Liver (tissue), 8 donors: ENCODE measurements at regions not wholly inside any gene's neighbourhood (a gene's known extent, or its start where the extent isn't known, plus 50 kb on each side); places are given as distances from the start of the nearest gene placed in this dataset.

ENCODE experiments used
- DNase-seq: peaks from one replicate; pipeline ENCODE4 v3.0.0-alpha.2; 2017; ENCODE audit warnings: low spot score
- H3K27ac ChIP-seq, 2 donors: one replicate each; pipeline ENCODE4 v1.7.0; 2013; ENCODE audit warnings: inconsistent platforms in 2 of 2, low read length in 2 of 2, control low read depth in 1 of 2, low read depth in 1 of 2, mild to moderate bottlenecking in 1 of 2
- H3K27me3 ChIP-seq, 4 donors: one replicate each; pipeline versions ENCODE4 v1.6.1 to v1.7.0; 2013; ENCODE audit warnings: low read length in 3 of 4, inconsistent platforms in 1 of 4, mild to moderate bottlenecking in 1 of 4, moderate library complexity in 1 of 4; ENCODE audit not compliant: control insufficient read depth in 4 of 4, insufficient read depth in 4 of 4
- H3K36me3 ChIP-seq, 4 donors: one replicate each; pipeline versions ENCODE4 v1.6.1 to v1.7.0; 2013; ENCODE audit warnings: low read length in 3 of 4, mild to moderate bottlenecking in 3 of 4, low read depth in 1 of 4, moderate library complexity in 1 of 4; ENCODE audit not compliant: control insufficient read depth in 4 of 4, insufficient read depth in 3 of 4
- H3K4me1 ChIP-seq, 4 donors: one replicate each; pipeline versions ENCODE4 v1.6.1 to v1.7.0; 2013; ENCODE audit warnings: low read length in 3 of 4, mild to moderate bottlenecking in 3 of 4, moderate library complexity in 1 of 4; ENCODE audit not compliant: control insufficient read depth in 4 of 4, insufficient read depth in 4 of 4
- H3K4me3 ChIP-seq, 3 donors: one replicate each; pipeline versions ENCODE4 v1.6.1 to v1.7.0; 2013; ENCODE audit warnings: low read length in 3 of 3, control low read depth in 1 of 3, low read depth in 1 of 3, mild to moderate bottlenecking in 1 of 3
- H3K9ac ChIP-seq, 2 donors: one replicate each; pipeline ENCODE4 v1.7.0; 2013; ENCODE audit warnings: low read length in 2 of 2, mild to moderate bottlenecking in 2 of 2, moderate library complexity in 2 of 2, control low read depth in 1 of 2, low read depth in 1 of 2
- H3K9me3 ChIP-seq, 4 donors: one replicate each; pipeline versions ENCODE4 v1.6.1 to v1.7.0; 2013; ENCODE audit warnings: low read length in 3 of 4; ENCODE audit not compliant: control insufficient read depth in 4 of 4
- CTCF ChIP-seq: fragments of 150-350 bp; IDR thresholded peaks from 2 replicates; pipeline ENCODE4 v1.5.1; 2017; ENCODE audit warnings: improper control_type of control experiment, low read depth, low read length; ENCODE audit not compliant: missing input control
- EGR1 ChIP-seq, 2 donors: IDR thresholded peaks; 2 replicates each; pipeline ENCODE4 v1.6.1; 2016 to 2018; ENCODE audit warnings: antibody characterized with exemption in 2 of 2, low read depth in 2 of 2
- FOXA1 ChIP-seq: IDR thresholded peaks from 2 replicates; pipeline ENCODE4 v1.6.1; 2016; ENCODE audit warnings: antibody characterized with exemption
- FOXA2 ChIP-seq: IDR thresholded peaks from 2 replicates; pipeline ENCODE4 v1.6.1; 2016; ENCODE audit warnings: antibody characterized with exemption
- GABPA ChIP-seq, 2 donors: IDR thresholded peaks in 1 of 2; conservative IDR thresholded peaks in 1 of 2; 2 replicates each; pipeline ENCODE4 v1.6.1; 2016; ENCODE audit warnings: antibody characterized with exemption in 2 of 2, mild to moderate bottlenecking in 1 of 2, moderate library complexity in 1 of 2
- HNF4A ChIP-seq, 2 donors: conservative IDR thresholded peaks; 2 replicates each; pipeline ENCODE4 v1.6.1; 2016; ENCODE audit warnings: antibody characterized with exemption in 2 of 2, mild to moderate bottlenecking in 2 of 2
- HNF4G ChIP-seq: IDR thresholded peaks from 2 replicates; pipeline ENCODE4 v1.6.1; 2016; ENCODE audit warnings: antibody characterized with exemption
- JUND ChIP-seq, 2 donors: IDR thresholded peaks; 2 replicates each; pipeline ENCODE4 v1.6.1; 2016; ENCODE audit warnings: antibody characterized with exemption in 2 of 2
- RAD21 ChIP-seq, 2 donors: IDR thresholded peaks; 2 replicates each; pipeline ENCODE4 v1.6.1; 2016; ENCODE audit warnings: antibody characterized with exemption in 2 of 2, mild to moderate bottlenecking in 2 of 2
- RXRA ChIP-seq, 2 donors: IDR thresholded peaks; 2 replicates each; pipeline ENCODE4 v1.6.1; 2017 to 2018; ENCODE audit warnings: antibody characterized with exemption in 2 of 2, mild to moderate bottlenecking in 1 of 2
- SP1 ChIP-seq: IDR thresholded peaks from 2 replicates; pipeline ENCODE4 v1.6.1; 2018; ENCODE audit warnings: antibody characterized with exemption, mild to moderate bottlenecking
- TAF1 ChIP-seq: conservative IDR thresholded peaks from 2 replicates; pipeline ENCODE4 v1.6.1; 2016; ENCODE audit warnings: antibody characterized with exemption, mild to moderate bottlenecking
- YY1 ChIP-seq: IDR thresholded peaks from 2 replicates; pipeline ENCODE4 v1.6.1; 2016; ENCODE audit warnings: antibody characterized with exemption, mild to moderate bottlenecking
- ZBTB33 ChIP-seq: IDR thresholded peaks from 2 replicates; pipeline ENCODE4 v1.6.1; 2016; ENCODE audit warnings: antibody characterized with exemption
- WGBS: extraction: QIAGEN DNeasy Blood & Tissue Kit; methylation state at CpG from one replicate; pipeline ENCODE4 v1.1.7; 2013; 5-methylcytosine and 5-hydroxymethylcytosine counted together
- TF ChIP-seq, protein P1 (sequence below): IDR thresholded peaks from 2 replicates; pipeline ENCODE4 v1.6.1; 2016; ENCODE audit warnings: antibody characterized with exemption, mild to moderate bottlenecking
- TF ChIP-seq, protein P2 (sequence below): IDR thresholded peaks from 2 replicates; pipeline ENCODE4 v1.6.1; 2016; ENCODE audit warnings: antibody characterized with exemption
- donor health status: healthy.
- donor health status: healthy.
- donor health status: healthy.
- donor health status: healthy.
- donor health status: healthy.

DNA sequence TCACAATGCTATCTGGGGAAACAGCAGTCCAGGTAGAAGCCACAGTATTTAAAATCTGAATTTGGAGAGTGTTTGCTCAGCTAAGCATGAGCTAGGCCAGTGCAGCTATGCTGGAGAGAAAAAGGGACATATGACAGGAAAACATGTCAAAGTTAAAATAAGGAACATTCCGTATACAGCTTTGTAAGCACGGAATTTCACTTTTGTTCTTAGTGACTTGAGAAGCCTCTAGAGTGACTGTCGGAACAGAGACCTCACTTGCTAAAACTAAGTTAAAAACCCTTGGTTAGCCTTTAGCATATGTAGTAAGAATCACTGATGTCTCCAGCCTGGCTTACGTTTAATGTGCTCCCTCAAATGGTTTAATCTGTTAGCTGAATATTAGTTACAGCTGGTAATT, 661.7 kb downstream of the KCNT2 start:
- Histone ChIP-seq H3K27me3 (no peaks in the 10 kb centered on the region), H3K4me1 (no peaks in the 10 kb centered on the region), H3K4me3 (no peak overlapping the region), H3K9me3 (no peaks in the 10 kb centered on the region), H3K9ac (no peak overlapping the region), H3K36me3 (no peaks in the 10 kb centered on the region), H3K27ac (no peak overlapping the region)
- no peak for DNase-seq
- TF ChIP-seq HNF4G: no peak
- TF ChIP-seq JUND (IDR thresholded peaks at IDR 0.05): no peak
- no peak for TF ChIP-seq EGR1 (IDR thresholded peaks at IDR 0.05; ENCODE audit: low read depth in 2 of 2)
- TF ChIP-seq TAF1: no peak
- no peak for TF ChIP-seq SP1
- TF ChIP-seq FOXA2: no peak
- no peak for TF ChIP-seq RAD21 (IDR thresholded peaks at IDR 0.05)
- TF ChIP-seq CTCF: no peak
- 80% methylated on average over 4 of the region's 4 CpGs for WGBS

DNA sequence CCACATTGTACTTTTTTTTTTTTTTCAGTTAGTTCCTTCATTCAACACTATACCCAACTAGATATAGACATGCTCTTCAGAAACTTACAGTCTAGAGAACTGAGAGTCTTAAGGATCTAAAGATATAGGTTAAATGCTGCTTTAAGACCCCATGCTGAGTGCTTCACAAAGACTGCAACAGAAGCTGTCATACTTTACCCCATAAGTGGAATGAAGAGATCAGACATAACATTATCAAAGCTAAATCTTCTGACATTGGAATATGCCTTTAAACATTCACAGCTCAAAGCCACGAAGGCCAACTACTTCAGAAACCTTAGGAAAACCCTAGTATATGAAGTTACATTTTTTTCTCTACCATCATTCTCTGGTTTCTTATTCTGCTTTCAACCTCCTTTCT, 666.4 kb downstream of the KCNT2 start:
- no peak overlapping the region for H3K4me3 ChIP-seq
- no peak overlapping the region for H3K27ac ChIP-seq
- TF ChIP-seq EGR1 (IDR thresholded peaks at IDR 0.05; ENCODE audit: low read depth in 2 of 2): no peak
- H3K27me3 ChIP-seq: no peaks in the 10 kb centered on the region
- WGBS: 67% methylated on average over 1 of the region's 1 CpG
- no peak for DNase-seq
- no peaks in the 10 kb centered on the region for H3K9me3 ChIP-seq
- H3K9ac ChIP-seq: no peak overlapping the region
- H3K36me3 ChIP-seq: no peaks in the 10 kb centered on the region
- no peaks in the 10 kb centered on the region for H3K4me1 ChIP-seq

DNA sequence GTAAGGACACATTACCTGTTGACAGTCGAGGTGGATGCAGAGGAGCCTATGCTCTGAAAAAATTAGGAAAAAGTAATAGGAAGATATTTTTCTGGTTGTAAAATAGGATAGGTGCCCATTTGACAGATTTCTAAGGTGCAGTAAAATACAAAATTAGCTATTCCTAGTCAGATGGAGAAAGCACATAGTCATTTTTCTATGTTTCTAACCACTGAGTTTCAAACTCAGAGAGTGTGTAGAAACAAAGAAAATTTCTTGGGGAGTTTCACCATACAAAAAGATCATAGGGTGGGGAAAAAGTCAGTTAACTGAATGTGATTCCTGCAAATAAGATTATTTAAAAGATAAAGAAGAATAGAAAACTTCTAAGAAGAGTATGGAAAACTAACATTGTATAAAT, 666.9 kb downstream of the KCNT2 start:
- Histone ChIP-seq H3K9ac (no peak overlapping the region), H3K36me3 (no peaks in the 10 kb centered on the region), H3K4me3 (no peak overlapping the region), H3K4me1 (no peaks in the 10 kb centered on the region), H3K27ac (no peak overlapping the region), H3K9me3 (no peaks in the 10 kb centered on the region), H3K27me3 (no peaks in the 10 kb centered on the region)
- TF ChIP-seq, protein P1, sequence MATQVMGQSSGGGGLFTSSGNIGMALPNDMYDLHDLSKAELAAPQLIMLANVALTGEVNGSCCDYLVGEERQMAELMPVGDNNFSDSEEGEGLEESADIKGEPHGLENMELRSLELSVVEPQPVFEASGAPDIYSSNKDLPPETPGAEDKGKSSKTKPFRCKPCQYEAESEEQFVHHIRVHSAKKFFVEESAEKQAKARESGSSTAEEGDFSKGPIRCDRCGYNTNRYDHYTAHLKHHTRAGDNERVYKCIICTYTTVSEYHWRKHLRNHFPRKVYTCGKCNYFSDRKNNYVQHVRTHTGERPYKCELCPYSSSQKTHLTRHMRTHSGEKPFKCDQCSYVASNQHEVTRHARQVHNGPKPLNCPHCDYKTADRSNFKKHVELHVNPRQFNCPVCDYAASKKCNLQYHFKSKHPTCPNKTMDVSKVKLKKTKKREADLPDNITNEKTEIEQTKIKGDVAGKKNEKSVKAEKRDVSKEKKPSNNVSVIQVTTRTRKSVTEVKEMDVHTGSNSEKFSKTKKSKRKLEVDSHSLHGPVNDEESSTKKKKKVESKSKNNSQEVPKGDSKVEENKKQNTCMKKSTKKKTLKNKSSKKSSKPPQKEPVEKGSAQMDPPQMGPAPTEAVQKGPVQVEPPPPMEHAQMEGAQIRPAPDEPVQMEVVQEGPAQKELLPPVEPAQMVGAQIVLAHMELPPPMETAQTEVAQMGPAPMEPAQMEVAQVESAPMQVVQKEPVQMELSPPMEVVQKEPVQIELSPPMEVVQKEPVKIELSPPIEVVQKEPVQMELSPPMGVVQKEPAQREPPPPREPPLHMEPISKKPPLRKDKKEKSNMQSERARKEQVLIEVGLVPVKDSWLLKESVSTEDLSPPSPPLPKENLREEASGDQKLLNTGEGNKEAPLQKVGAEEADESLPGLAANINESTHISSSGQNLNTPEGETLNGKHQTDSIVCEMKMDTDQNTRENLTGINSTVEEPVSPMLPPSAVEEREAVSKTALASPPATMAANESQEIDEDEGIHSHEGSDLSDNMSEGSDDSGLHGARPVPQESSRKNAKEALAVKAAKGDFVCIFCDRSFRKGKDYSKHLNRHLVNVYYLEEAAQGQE: no peak
- TF ChIP-seq FOXA2: no peak
- TF ChIP-seq, protein P2, sequence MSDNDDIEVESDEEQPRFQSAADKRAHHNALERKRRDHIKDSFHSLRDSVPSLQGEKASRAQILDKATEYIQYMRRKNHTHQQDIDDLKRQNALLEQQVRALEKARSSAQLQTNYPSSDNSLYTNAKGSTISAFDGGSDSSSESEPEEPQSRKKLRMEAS: no peak
- no peak for TF ChIP-seq ZBTB33
- TF ChIP-seq HNF4A (conservative IDR thresholded peaks at IDR 0.05): no peak
- no peak for TF ChIP-seq RXRA (IDR thresholded peaks at IDR 0.05)
- TF ChIP-seq FOXA1: no peak
- TF ChIP-seq YY1: no peak
- no peak for TF ChIP-seq EGR1 (IDR thresholded peaks at IDR 0.05; ENCODE audit: low read depth in 2 of 2)
- no peak for TF ChIP-seq JUND (IDR thresholded peaks at IDR 0.05)
- no peak for TF ChIP-seq CTCF
- TF ChIP-seq RAD21 (IDR thresholded peaks at IDR 0.05): no peak
- no peak for TF ChIP-seq GABPA (IDR thresholded peaks at IDR 0.05 in 1 of 2, conservative IDR thresholded peaks at IDR 0.05 in 1 of 2)
- no peak for TF ChIP-seq SP1
- TF ChIP-seq HNF4G: no peak
- DNase-seq: no peak
- 80% methylated on average over 1 of the region's 1 CpG for WGBS
